ENCODE measurements at regions not wholly inside any gene's neighbourhood (a gene's known extent, or its start where the extent isn't known, plus 50 kb on each side); places are given as distances from the start of the nearest gene placed in this dataset.
"Not testable (repeated sequence)": the region's sequence is repeated elsewhere in the genome, so short reads cannot be mapped to it uniquely, and the experiment has no call there.

DNA sequence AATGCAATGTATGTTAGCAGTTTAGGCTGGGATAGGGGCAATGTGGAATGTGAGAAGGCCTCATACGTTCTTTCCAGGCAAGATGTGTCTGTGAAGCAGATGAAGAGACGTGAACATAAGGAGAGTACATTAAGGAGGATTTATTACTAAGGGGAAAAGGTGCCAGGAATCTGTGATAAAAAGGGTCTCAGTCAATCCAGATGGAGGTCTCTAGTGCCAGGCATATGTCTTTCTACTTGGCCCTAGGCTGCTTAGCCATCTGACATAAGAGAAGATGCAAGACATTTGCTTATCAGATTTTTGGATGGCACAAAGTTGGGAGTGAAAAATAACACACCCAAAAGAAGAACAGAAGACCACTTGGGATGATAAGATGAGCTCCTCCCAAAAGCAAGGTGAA is 93.0 kb upstream of the PRKG2 start:
- in situ Hi-C loops (cut with MboI; ENCODE audit: low pct_unique_long_range_greater_than_20kb, low sequenced_read_pairs, unreplicated experiment): no loop called here
- no peak for TF ChIP-seq CTCF (IDR thresholded peaks at IDR 0.05; ENCODE audit: extremely low read depth, insufficient read depth, missing control alignments)
- no peak for DNase-seq (ENCODE audit: low spot score)

GRCh38 chr4:81304871-81305270 is 89.8 kb upstream of the PRKG2 start:
- DNase-seq (ENCODE audit: low spot score): no peak
- no peak for TF ChIP-seq CTCF (IDR thresholded peaks at IDR 0.05; ENCODE audit: extremely low read depth, insufficient read depth, missing control alignments)
- in situ Hi-C loops (cut with MboI; ENCODE audit: low pct_unique_long_range_greater_than_20kb, low sequenced_read_pairs, unreplicated experiment): no loop called here

DNA sequence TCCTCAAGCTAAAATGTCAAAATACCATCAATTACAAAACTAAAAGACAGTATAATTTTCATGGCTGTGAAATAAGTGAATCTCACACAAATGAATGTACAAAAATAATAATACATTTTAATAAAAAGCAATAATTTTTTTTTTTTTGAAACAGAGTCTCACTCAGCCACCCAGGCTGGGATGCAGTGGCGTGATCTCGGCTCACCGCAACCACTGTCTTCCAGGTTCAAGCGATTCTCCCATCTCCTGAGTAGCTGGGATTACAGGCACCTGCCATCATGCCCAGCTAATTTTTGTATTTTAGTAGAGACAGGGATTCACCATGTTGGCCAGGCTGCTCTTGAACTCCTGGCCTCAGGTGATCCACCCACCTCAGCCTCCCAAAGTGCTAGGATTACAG is 85.3 kb upstream of the PRKG2 start:
- DNase-seq (ENCODE audit: low spot score); in situ Hi-C loops (cut with MboI; ENCODE audit: low pct_unique_long_range_greater_than_20kb, low sequenced_read_pairs, unreplicated experiment): not testable (repeated sequence)

- TF ChIP-seq CTCF (IDR thresholded peaks at IDR 0.05; ENCODE audit: extremely low read depth, insufficient read depth, missing control alignments): no peak
- DNase-seq (ENCODE audit: low spot score): no peak
- in situ Hi-C loops (cut with MboI; ENCODE audit: low pct_unique_long_range_greater_than_20kb, low sequenced_read_pairs, unreplicated experiment): no loop called here
Measured at GRCh38 chr4:81290813-81291212, 75.8 kb upstream of the PRKG2 start.

GRCh38 chr4:81287101-81287500 is 72.1 kb upstream of the PRKG2 start:
- TF ChIP-seq CTCF (IDR thresholded peaks at IDR 0.05; ENCODE audit: extremely low read depth, insufficient read depth, missing control alignments): no peak
- DNase-seq (ENCODE audit: low spot score): no peak
- in situ Hi-C loops (cut with MboI; ENCODE audit: low pct_unique_long_range_greater_than_20kb, low sequenced_read_pairs, unreplicated experiment): no loop called here

DNA sequence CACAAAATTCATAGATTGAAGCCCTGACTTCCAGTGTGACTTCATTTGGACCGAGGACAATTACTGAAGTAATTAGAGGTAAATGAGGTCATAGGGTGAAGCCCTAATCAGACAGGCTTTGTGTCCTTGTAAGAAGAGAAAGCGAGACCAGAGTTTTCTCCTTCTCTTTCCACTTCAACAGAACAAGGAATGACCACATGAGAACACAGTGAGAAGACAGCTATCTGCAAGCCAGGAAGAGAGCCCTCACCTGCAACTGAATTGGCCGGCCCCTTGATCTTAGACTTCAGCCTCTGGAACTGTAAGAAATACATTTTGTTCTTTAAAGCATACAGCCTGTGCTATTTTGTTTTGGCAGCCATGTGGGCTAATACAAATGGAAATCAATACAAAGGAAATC is 67.1 kb upstream of the PRKG2 start:
- TF ChIP-seq CTCF (IDR thresholded peaks at IDR 0.05; ENCODE audit: extremely low read depth, insufficient read depth, missing control alignments): no peak
- in situ Hi-C loops (cut with MboI; ENCODE audit: low pct_unique_long_range_greater_than_20kb, low sequenced_read_pairs, unreplicated experiment): no loop called here
- no peak for DNase-seq (ENCODE audit: low spot score)

DNA sequence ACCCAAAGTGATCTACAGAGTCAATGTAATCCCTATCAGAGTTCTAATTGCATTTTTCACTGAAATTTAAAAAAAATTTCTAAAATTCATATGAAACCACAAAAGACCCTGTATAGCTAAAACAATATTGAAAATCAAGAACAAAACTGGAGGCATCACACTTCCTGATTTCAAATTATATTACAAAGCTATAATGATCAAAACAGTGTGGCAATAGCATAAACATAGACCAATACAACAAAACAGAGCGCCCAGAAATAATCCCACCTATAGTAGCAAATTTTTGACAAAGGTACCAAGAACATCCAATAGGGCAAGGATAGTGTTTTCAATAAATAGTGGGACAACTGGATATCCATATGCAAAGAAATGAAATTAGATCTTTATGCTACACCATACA is 59.4 kb upstream of the PRKG2 start:
- in situ Hi-C loops (cut with MboI; ENCODE audit: low pct_unique_long_range_greater_than_20kb, low sequenced_read_pairs, unreplicated experiment): no loop called here
- TF ChIP-seq CTCF (IDR thresholded peaks at IDR 0.05; ENCODE audit: extremely low read depth, insufficient read depth, missing control alignments): no peak
- no peak for DNase-seq (ENCODE audit: low spot score)
